ENCODE measurements at regions not wholly inside any gene's neighbourhood (a gene's known extent, or its start where the extent isn't known, plus 50 kb on each side); places are given as distances from the start of the nearest gene placed in this dataset.
A peak's percentile ranks its signal among the peaks of the same experiment; 100 is the strongest.

GRCh38 chrX:120795301-120795700 is 80.4 kb downstream of the CT47B1 start (continued):
- TF ChIP-seq REST (IDR thresholded peaks at IDR 0.05; ENCODE audit: low read depth, low read length) (no peak), CHD2 (IDR thresholded peaks at IDR 0.05; ENCODE audit: low read length, partially characterized antibody) (no peak)

- H3K9ac ChIP-seq, result no peak overlapping the region
- H3K9me2 ChIP-seq, result no peaks in the 10 kb centered on the region
- CTCF ChIA-PET, result interaction anchor here (0.9 kb wide), 1 partner anchor 12 kb away, joined by 3 read pairs; no protein-coding TSS in a partner anchor
- no peaks in the 10 kb centered on the region for H3K27me3 ChIP-seq (ENCODE audit: insufficient read depth)
- H4K20me1 ChIP-seq (ENCODE audit: insufficient read depth), result no peaks in the 10 kb centered on the region
- WGBS (ENCODE audit: low lambda C conversion rate), result 14% methylated on average over 2 of the region's 2 CpGs
- no peak overlapping the region for H3K4me2 ChIP-seq
- H3K4me3 ChIP-seq (ENCODE audit: low read depth in 2 of 2, low read length in 1 of 2), result no peak overlapping the region
- TF ChIP-seq RXRA (IDR thresholded peaks at IDR 0.05; ENCODE audit: borderline replicate concordance, low read depth) (no peak), EP300 (IDR thresholded peaks at IDR 0.05; ENCODE audit: borderline replicate concordance in 1 of 2, low read depth in 1 of 2, low read length in 1 of 2) (peak in 1 of 2 experiments; percentile 14; a peak in 1 of 4 replicates), PBX3 (IDR thresholded peaks at IDR 0.05) (0 out of 2 replicates have a peak, but pooled peaks have one; percentile 18), TCF12 (IDR thresholded peaks at IDR 0.05) (peak; percentile 44), GABPA (IDR thresholded peaks at IDR 0.05; ENCODE audit: low read depth) (no peak), USF1 (IDR thresholded peaks at IDR 0.05; ENCODE audit: borderline replicate concordance, low read depth) (peak; percentile 48; the same call in 1 of the 2 replicates), MEF2A (IDR thresholded peaks at IDR 0.05; ENCODE audit: borderline replicate concordance, low read depth) (peak; percentile 57; the same call in 1 of the 2 replicates)
- POLR2A ChIA-PET, result no interaction called here
- H3K4me1 ChIP-seq (ENCODE audit: control insufficient read depth in 1 of 2, insufficient read depth in 2 of 2, low read depth in 1 of 2, low read length in 1 of 2), result peaks cover 0 to 4% of the 10 kb centered on the region in 2 experiments; a peak in 1 of 4 replicates
- no peaks in the 10 kb centered on the region for H3K9me3 ChIP-seq
- no peak for DNase-seq
- H3K79me2 ChIP-seq (ENCODE audit: insufficient read depth), result no peaks in the 10 kb centered on the region
- no peaks in the 10 kb centered on the region for H3K36me3 ChIP-seq (replicated peaks in 1 of 2; ENCODE audit: control insufficient read depth in 1 of 2, insufficient read depth in 2 of 2, low read length in 1 of 2)
- H3F3A ChIP-seq (replicated peaks; ENCODE audit: insufficient read depth), result no peaks in the 10 kb centered on the region
- H2AFZ ChIP-seq (ENCODE audit: low read depth), result no peak overlapping the region
- H3K27ac ChIP-seq (ENCODE audit: low read depth in 2 of 2, low read length in 1 of 2), result peak overlapping the region in 1 of 2 experiments; percentile 37; a peak in 1 of 4 replicates
Observed at GRCh38 chrX:120794525-120794975, 81.1 kb downstream of the CT47B1 start.

GRCh38 chrX:120793098-120793497 is 82.6 kb downstream of the CT47B1 start:
- no peak overlapping the region for H3K4me2 ChIP-seq
- H3K36me3 ChIP-seq (replicated peaks in 1 of 2; ENCODE audit: control insufficient read depth in 1 of 2, insufficient read depth in 2 of 2, low read length in 1 of 2), result no peaks in the 10 kb centered on the region
- ChIA-PET CTCF (no interaction called here), POLR2A (no interaction called here)
- H3K79me2 ChIP-seq (ENCODE audit: insufficient read depth), result no peaks in the 10 kb centered on the region
- H4K20me1 ChIP-seq (ENCODE audit: insufficient read depth), result no peaks in the 10 kb centered on the region
- no peak overlapping the region for H2AFZ ChIP-seq (ENCODE audit: low read depth)
- no peaks in the 10 kb centered on the region for H3K9me2 ChIP-seq
- peaks cover 0 to 4% of the 10 kb centered on the region in 2 experiments; a peak in 1 of 4 replicates for H3K4me1 ChIP-seq (ENCODE audit: control insufficient read depth in 1 of 2, insufficient read depth in 2 of 2, low read depth in 1 of 2, low read length in 1 of 2)
- no peaks in the 10 kb centered on the region for H3K9me3 ChIP-seq
- no peak overlapping the region for H3K4me3 ChIP-seq (ENCODE audit: low read depth in 2 of 2, low read length in 1 of 2)
- no peak overlapping the region for H3K9ac ChIP-seq
- no peak for DNase-seq
- H3K27me3 ChIP-seq (ENCODE audit: insufficient read depth), result no peaks in the 10 kb centered on the region
- no peak overlapping the region for H3K27ac ChIP-seq (ENCODE audit: low read depth in 2 of 2, low read length in 1 of 2)
- H3F3A ChIP-seq (replicated peaks; ENCODE audit: insufficient read depth), result no peaks in the 10 kb centered on the region
- TF ChIP-seq ELF1 (IDR thresholded peaks at IDR 0.05), result no peak
- TF ChIP-seq RCOR1 (IDR thresholded peaks at IDR 0.05; ENCODE audit: low read length), result no peak
- TF ChIP-seq MAX (IDR thresholded peaks at IDR 0.05; ENCODE audit: low read depth), result no peak
- no peak for TF ChIP-seq FOXJ3 (CRISPR knock-in tag; IDR thresholded peaks at IDR 0.05)
- TF ChIP-seq EP300 (IDR thresholded peaks at IDR 0.05; ENCODE audit: borderline replicate concordance in 1 of 2, low read depth in 1 of 2, low read length in 1 of 2), result no peak
- no peak for TF ChIP-seq YY1 (IDR thresholded peaks at IDR 0.05; ENCODE audit: low read depth)
- TF ChIP-seq TEAD4 (IDR thresholded peaks at IDR 0.05; ENCODE audit: borderline replicate concordance, insufficient read depth), result no peak
- no peak for TF ChIP-seq RXRA (IDR thresholded peaks at IDR 0.05; ENCODE audit: borderline replicate concordance, low read depth)
- TF ChIP-seq GABPA (IDR thresholded peaks at IDR 0.05; ENCODE audit: low read depth), result no peak
- no peak for TF ChIP-seq TCF12 (IDR thresholded peaks at IDR 0.05)
- TF ChIP-seq JUND (IDR thresholded peaks at IDR 0.05), result no peak
- no peak for TF ChIP-seq POLR2AphosphoS5 (IDR thresholded peaks at IDR 0.05; ENCODE audit: low read depth, low read length)
- TF ChIP-seq NFIC (IDR thresholded peaks at IDR 0.05; ENCODE audit: borderline replicate concordance), result no peak
- TF ChIP-seq SIN3A (IDR thresholded peaks at IDR 0.05; ENCODE audit: borderline replicate concordance, low read depth, low read length), result no peak
- no peak for TF ChIP-seq MXI1 (IDR thresholded peaks at IDR 0.05; ENCODE audit: low read depth, low read length)
- TF ChIP-seq FOSL2 (IDR thresholded peaks at IDR 0.05; ENCODE audit: borderline replicate concordance, low read depth), result no peak
